Muscle layer of duodenum (tissue), 2 donors: ENCODE measurements at regions not wholly inside any gene's neighbourhood (a gene's known extent, or its start where the extent isn't known, plus 50 kb on each side); places are given as distances from the start of the nearest gene placed in this dataset.

Source experiments
- H3K27ac ChIP-seq: one replicate; pipeline ENCODE4 v1.7.0; 2013; ENCODE audit warnings: mild to moderate bottlenecking, low read length
- H3K27me3 ChIP-seq: one replicate; pipeline ENCODE4 v1.7.0; 2013; ENCODE audit warnings: low read depth, mild to moderate bottlenecking, control low read depth, low read length
- H3K36me3 ChIP-seq, 2 donors: one replicate each; pipeline ENCODE4 v1.7.0; 2013; ENCODE audit warnings: low read length in 2 of 2, control low read depth in 1 of 2, mild to moderate bottlenecking in 1 of 2; ENCODE audit not compliant: insufficient read depth in 2 of 2, control insufficient read depth in 1 of 2
- H3K4me1 ChIP-seq, 2 donors: one replicate each; pipeline ENCODE4 v1.7.0; 2013; ENCODE audit warnings: low read length in 2 of 2, mild to moderate bottlenecking in 2 of 2, control low read depth in 1 of 2, moderate library complexity in 1 of 2; ENCODE audit not compliant: insufficient read depth in 2 of 2, control insufficient read depth in 1 of 2
- H3K4me3 ChIP-seq, 2 donors: one replicate each; pipeline ENCODE4 v1.7.0; 2013; ENCODE audit warnings: low read length in 2 of 2, low read depth in 1 of 2, mild to moderate bottlenecking in 1 of 2
- H3K9me3 ChIP-seq, 2 donors: one replicate each; pipeline ENCODE4 v1.7.0; 2013; ENCODE audit warnings: low read length in 2 of 2, control low read depth in 1 of 2, mild to moderate bottlenecking in 1 of 2; ENCODE audit not compliant: control insufficient read depth in 1 of 2
- donor health status: healthy.

DNA sequence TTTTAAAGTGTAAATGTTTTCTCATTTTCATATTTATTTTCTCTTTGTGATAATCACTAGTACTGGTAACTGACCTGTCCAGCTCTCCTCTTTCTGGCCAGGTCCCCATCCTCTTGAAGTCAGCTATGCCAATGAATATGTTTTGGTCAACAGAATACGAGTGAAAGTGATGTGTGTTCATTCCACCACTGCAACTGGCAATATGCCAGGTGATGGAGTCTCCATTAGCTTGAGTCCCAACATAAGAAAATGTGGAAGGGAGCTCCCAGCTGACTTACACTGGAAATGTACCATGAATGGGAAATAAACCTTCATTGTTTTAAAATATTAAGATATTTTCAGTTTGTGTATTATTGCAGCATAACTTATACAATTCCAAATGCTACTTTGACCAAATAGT, 75.8 kb downstream of the CCDC34 start:
- Histone ChIP-seq H3K4me1 (peaks cover 0 to 8% of the 10 kb centered on the region in 2 donors), H3K9me3 (no peaks in the 10 kb centered on the region), H3K36me3 (no peaks in the 10 kb centered on the region), H3K4me3 (no peak overlapping the region), H3K27ac (no peak overlapping the region), H3K27me3 (no peaks in the 10 kb centered on the region)

DNA sequence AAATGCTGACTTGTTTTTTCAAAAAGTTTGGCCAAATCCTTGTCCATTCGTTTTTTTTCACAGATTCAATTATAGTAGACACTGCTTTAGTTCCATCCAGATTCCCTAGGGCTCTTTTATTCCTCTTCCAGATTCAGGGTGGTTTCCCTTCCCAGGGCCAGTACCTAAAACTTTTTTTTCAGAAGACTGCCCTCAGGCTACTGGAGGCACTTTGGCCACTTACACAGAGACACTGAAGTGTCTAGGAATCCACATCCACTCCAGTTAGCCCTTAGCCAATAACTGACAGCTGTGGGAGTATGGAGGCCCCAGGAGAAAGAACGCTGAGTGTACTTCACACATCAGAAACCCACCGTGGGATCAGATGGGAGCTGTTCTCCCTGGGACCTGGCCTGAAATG, 77.3 kb downstream of the CCDC34 start:
- Histone ChIP-seq H3K4me3 (no peak overlapping the region), H3K27ac (no peak overlapping the region), H3K4me1 (peaks cover 0 to 9% of the 10 kb centered on the region in 2 donors), H3K9me3 (no peaks in the 10 kb centered on the region), H3K36me3 (no peaks in the 10 kb centered on the region), H3K27me3 (no peaks in the 10 kb centered on the region)

DNA sequence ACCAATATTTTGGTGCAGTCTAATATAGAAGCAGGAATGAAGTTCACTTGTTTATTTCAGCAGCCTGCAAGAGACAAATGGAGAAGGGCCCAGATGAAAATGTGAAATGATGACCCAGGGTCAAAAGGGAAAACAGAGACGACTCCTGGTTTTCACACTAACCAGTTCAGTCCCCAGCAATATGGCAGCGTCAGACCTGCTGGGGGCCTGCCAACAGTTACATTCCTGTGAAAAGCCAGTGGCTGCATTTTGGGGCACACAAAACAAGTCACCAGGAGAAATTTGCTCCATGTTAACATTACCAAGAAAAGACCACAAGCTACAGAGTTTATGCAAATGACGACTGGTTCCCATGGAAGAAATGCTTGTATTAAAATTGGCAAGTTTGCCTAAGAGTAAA, 80.2 kb downstream of the CCDC34 start:
- Histone ChIP-seq H3K4me3 (no peak overlapping the region), H3K27me3 (no peaks in the 10 kb centered on the region), H3K4me1 (peaks cover 0 to 9% of the 10 kb centered on the region in 2 donors), H3K36me3 (no peaks in the 10 kb centered on the region), H3K27ac (no peak overlapping the region), H3K9me3 (no peaks in the 10 kb centered on the region)

DNA sequence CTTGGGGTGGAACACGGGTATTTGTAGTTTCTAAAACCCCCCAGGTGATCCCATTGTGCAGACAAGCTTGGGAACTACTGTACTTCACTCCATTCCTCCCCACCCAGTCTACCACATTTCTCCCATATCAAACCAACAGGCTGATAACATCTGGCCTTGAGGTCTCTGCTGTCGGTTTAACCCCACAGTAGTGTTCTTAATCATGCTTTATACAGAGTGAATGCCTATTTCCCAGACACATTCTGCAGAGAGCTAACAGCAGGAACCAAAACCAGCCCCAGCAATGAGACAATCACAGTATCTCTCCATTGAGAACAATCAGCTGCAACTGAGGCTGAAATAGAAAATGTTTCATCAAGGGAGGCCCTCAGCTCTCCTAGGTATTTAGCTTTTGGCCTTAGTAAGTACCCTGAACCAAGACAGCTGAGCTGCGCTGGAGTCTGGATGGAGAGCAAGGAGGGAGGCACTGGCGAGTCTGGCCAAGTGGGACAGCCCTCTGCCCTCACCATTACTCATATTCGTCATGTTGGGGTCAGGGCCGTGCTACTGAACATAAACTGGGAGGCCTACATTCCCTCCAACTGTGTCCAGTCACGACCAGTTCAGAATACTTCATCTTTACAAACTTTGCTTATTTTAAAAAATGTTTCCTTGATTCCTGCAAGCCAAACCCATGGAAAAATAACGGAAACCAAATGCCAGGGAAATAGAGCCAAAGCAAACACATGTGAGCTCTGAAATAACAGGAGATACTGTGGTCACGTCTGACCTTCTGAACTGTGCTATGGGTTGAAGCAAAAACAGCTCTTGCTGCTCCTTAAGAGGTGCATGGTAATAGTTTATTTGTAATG, 81.0 kb downstream of the CCDC34 start:
- H3K27ac ChIP-seq, result no peak overlapping the region
- no peaks in the 10 kb centered on the region for H3K9me3 ChIP-seq
- H3K36me3 ChIP-seq, result no peaks in the 10 kb centered on the region
- no peak overlapping the region for H3K4me3 ChIP-seq
- peaks cover 0 to 9% of the 10 kb centered on the region in 2 donors for H3K4me1 ChIP-seq
- no peaks in the 10 kb centered on the region for H3K27me3 ChIP-seq

DNA sequence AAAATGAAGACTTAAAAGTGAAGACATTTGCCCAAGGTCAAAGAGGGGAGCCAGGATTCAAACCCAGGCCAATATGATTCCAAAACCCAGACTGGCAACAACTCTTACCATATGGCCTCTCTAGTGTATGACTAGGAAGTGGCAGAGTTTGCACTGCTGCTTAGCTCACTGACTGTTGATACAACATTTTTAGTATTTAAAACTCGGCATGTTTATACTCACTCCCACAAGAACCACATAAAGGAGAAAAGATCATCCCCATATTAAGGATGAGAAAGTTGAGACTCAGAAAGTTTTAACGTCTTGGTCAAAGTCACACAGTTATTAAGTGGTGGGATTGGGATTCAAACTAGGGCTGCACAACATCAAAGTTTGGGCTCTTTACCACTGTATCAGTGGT, 81.7 kb downstream of the CCDC34 start:
- no peaks in the 10 kb centered on the region for H3K36me3 ChIP-seq
- H3K9me3 ChIP-seq, result no peaks in the 10 kb centered on the region
- peaks cover 0 to 9% of the 10 kb centered on the region in 2 donors for H3K4me1 ChIP-seq
- H3K4me3 ChIP-seq, result no peak overlapping the region
- no peaks in the 10 kb centered on the region for H3K27me3 ChIP-seq
- no peak overlapping the region for H3K27ac ChIP-seq

DNA sequence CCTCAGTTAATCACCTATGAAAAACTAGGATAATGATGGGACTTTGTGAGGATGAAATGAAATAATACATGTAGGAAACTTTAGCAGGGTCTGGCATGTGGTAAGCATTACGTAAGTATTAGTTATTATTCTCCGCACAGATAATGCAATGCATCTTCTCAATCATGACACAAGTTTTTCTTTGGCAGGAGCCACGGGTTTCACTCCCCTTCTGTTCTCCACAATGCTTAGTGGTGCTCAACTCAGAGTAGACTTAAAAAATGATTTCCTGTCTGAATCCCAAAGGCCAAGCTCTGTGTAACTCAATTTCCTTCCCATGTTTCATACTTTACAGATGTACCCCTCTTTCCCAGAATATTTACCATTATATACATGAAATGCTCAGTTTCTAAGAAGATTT, 82.9 kb downstream of the CCDC34 start:
- Histone ChIP-seq H3K27ac (no peak overlapping the region), H3K4me3 (no peak overlapping the region), H3K27me3 (no peaks in the 10 kb centered on the region), H3K4me1 (peaks cover 0 to 9% of the 10 kb centered on the region in 2 donors), H3K9me3 (no peaks in the 10 kb centered on the region), H3K36me3 (no peaks in the 10 kb centered on the region)

DNA sequence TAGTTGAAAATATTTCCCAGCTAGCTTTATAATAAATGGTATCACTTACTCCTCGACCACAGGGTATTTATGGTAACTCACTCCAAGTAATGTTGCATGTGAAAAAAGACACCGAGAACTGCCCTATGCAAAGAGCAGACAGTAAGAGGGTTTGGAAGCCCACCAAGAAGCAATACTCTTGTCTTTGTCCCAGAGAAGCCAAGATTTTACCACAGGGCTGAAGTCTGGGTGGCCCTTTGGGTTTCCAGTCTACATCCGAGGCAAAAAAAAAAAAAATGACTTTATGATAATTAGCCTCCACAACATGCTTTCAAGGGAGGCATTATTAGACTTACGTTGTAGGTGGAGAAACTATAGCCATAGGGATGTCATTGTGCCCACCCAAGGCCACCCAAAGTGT, 83.6 kb downstream of the CCDC34 start:
- Histone ChIP-seq H3K4me1 (peaks cover 0 to 9% of the 10 kb centered on the region in 2 donors), H3K27me3 (no peaks in the 10 kb centered on the region), H3K27ac (no peak overlapping the region), H3K9me3 (no peaks in the 10 kb centered on the region), H3K4me3 (no peak overlapping the region), H3K36me3 (no peaks in the 10 kb centered on the region)

DNA sequence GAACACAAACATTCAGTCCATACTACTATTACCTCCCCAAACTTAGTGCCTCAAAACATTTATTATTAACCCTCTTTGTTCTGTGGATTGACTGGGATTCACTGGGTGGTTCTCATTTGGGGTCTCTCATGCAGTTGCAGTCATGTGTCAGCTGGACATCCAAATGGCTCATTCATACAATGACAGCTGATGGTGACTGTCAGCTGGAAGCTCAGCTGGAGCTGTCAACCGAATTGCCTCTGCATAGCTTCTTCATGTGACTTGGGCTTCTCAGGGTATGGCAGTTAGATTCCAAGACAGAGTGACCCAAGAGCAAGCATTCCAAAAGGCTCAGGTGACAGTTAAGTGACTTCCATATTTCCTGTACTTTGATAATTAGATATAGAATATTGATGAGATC, 85.2 kb downstream of the CCDC34 start:
- no peak overlapping the region for H3K4me3 ChIP-seq

DNA sequence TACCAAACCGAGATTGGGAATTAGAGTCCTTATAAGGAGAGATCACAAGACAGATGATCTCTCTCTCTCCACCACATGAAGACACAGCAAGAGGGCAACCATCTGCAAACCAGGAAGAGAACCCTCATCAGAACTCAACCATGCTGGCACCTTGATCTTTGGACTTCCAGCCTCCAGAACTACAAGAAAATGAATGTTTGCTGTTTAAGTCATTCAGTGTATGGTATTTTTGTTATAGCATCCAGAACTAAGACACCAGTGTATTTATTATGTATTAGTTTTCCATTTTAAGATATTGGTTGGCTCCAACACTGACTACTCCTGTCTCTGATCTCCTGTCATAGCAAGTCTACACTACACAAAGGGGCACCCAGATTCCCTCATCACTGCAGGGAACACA, 86.9 kb downstream of the CCDC34 start:
- no peak overlapping the region for H3K27ac ChIP-seq
- no peaks in the 10 kb centered on the region for H3K27me3 ChIP-seq
- no peaks in the 10 kb centered on the region for H3K4me1 ChIP-seq
- H3K36me3 ChIP-seq, result no peaks in the 10 kb centered on the region
- H3K9me3 ChIP-seq, result peaks cover 0 to 2% of the 10 kb centered on the region in 2 donors
- H3K4me3 ChIP-seq, result no peak overlapping the region

More for the DNA sequence above, 85.2 kb downstream of the CCDC34 start:
- Histone ChIP-seq H3K36me3 (no peaks in the 10 kb centered on the region), H3K9me3 (no peaks in the 10 kb centered on the region), H3K4me1 (peaks cover 0 to 7% of the 10 kb centered on the region in 2 donors), H3K27ac (no peak overlapping the region), H3K27me3 (no peaks in the 10 kb centered on the region)

DNA sequence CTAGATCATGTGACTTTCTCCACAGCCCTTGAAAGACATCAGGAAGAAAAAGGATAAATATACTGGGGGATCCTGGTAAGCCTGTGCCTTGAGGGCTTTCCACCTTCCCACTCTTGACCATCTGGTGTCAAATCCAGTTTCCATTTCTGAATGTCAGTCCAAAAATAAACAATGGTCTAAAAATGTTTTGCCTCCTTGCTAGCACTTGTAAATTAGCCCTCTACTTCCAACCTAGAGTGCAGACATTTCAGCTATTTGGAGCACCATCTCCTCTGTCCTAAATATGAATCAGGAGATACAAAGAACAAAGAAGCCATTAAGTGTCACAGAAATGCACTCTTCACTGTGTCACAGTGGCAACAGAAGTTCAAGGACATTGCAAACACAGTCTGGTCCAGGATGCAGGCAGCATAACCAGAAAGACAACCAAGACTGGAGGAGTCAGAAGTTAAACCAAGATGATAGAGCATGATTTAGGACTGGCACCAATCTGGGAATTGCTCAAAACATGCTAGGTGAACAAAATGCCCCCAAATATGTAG, 88.1 kb downstream of the CCDC34 start:
- Histone ChIP-seq H3K36me3 (no peaks in the 10 kb centered on the region), H3K4me1 (no peaks in the 10 kb centered on the region), H3K27ac (no peak overlapping the region), H3K27me3 (no peaks in the 10 kb centered on the region), H3K4me3 (no peak overlapping the region), H3K9me3 (peaks cover 0 to 2% of the 10 kb centered on the region in 2 donors)

DNA sequence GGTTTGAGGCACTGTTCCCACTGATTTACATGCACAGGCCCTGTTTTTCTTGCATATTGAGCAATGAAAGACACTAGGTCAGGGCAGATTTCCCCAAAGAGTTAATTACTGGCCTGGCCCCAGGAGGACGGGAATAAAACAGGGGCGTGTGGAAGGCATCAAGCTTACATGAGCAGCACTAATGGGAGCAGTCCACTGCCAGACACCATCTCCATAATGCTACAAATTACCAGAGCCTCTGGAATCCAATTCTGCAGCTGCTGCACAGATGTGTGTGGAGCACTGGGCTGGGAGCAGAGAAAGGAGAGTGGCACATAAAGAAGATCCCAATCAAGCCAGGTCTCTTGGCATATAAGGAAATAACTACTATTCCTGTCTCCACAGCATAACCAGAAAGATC, 96.9 kb downstream of the CCDC34 start:
- Histone ChIP-seq H3K9me3 (no peaks in the 10 kb centered on the region), H3K27ac (no peak overlapping the region), H3K4me1 (no peaks in the 10 kb centered on the region), H3K36me3 (no peaks in the 10 kb centered on the region), H3K4me3 (no peak overlapping the region), H3K27me3 (no peaks in the 10 kb centered on the region)

DNA sequence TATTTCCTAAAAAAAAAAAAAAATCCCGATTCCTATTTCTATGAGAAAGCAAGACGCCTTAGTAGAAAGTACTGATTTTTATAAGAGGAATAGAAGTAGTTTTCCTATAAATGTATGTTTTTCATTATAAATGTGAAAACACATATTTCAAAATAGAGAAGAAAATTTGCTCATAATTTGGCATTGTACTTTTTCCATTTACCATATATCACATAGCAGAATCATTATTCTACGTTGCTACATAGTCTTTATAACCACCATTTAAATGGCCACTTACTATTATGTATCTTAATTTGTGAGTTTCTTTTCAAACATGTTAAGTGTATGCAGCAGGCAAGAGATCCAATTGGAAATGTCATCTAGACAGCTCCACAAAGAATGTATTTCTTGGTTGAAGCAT, 99.0 kb downstream of the CCDC34 start:
- Histone ChIP-seq H3K27ac (no peak overlapping the region), H3K4me1 (no peaks in the 10 kb centered on the region), H3K27me3 (no peaks in the 10 kb centered on the region), H3K36me3 (no peaks in the 10 kb centered on the region), H3K9me3 (no peaks in the 10 kb centered on the region), H3K4me3 (no peak overlapping the region)
